Ishikawa (cell line): ENCODE measurements at regions not wholly inside any gene's neighbourhood (a gene's known extent, or its start where the extent isn't known, plus 50 kb on each side); places are given as distances from the start of the nearest gene placed in this dataset.

ENCODE experiments used
- CEBPB ChIP-seq: IDR thresholded peaks from 2 replicates; pipeline ENCODE4 v1.6.1; 2012
- CREB1 ChIP-seq: IDR thresholded peaks from 2 replicates; pipeline ENCODE4 v1.6.1; 2012; ENCODE audit warnings: low read depth
- EGR1 ChIP-seq: IDR thresholded peaks from 2 replicates; pipeline ENCODE4 v1.6.1; 2012
- EP300 ChIP-seq: IDR thresholded peaks from 2 replicates; pipeline ENCODE4 v1.6.1; 2012; ENCODE audit warnings: borderline replicate concordance
- FOXM1 ChIP-seq: IDR thresholded peaks from 2 replicates; pipeline ENCODE4 v1.6.1; 2012; ENCODE audit warnings: low read depth, borderline replicate concordance
- NFIC ChIP-seq: IDR thresholded peaks from 2 replicates; pipeline ENCODE4 v1.6.1; 2012
- RAD21 ChIP-seq: IDR thresholded peaks from 2 replicates; pipeline ENCODE4 v1.6.1; 2012; ENCODE audit warnings: low read depth
- TAF1 ChIP-seq: IDR thresholded peaks from 2 replicates; pipeline ENCODE4 v1.6.1; 2012; ENCODE audit warnings: low read depth, mild to moderate bottlenecking
- TCF12 ChIP-seq: IDR thresholded peaks from 2 replicates; pipeline ENCODE4 v1.6.1; 2012; ENCODE audit warnings: low read depth
- TEAD4 ChIP-seq: IDR thresholded peaks from 2 replicates; pipeline ENCODE4 v1.6.1; 2012
- YY1 ChIP-seq: IDR thresholded peaks from 2 replicates; pipeline ENCODE4 v1.6.1; 2012; ENCODE audit warnings: low read depth
- ZBTB7A ChIP-seq: IDR thresholded peaks from 2 replicates; pipeline ENCODE4 v1.6.1; 2012; ENCODE audit warnings: low read depth
- TF ChIP-seq, protein P1 (sequence below): IDR thresholded peaks from 2 replicates; pipeline ENCODE4 v1.6.1; 2012
- TF ChIP-seq, protein P2 (sequence below): IDR thresholded peaks from 2 replicates; pipeline ENCODE4 v1.6.1; 2012; ENCODE audit warnings: low read depth, mild to moderate bottlenecking
- TF ChIP-seq, protein P3 (sequence below): IDR thresholded peaks from 2 replicates; pipeline ENCODE4 v1.6.1; 2012

DNA sequence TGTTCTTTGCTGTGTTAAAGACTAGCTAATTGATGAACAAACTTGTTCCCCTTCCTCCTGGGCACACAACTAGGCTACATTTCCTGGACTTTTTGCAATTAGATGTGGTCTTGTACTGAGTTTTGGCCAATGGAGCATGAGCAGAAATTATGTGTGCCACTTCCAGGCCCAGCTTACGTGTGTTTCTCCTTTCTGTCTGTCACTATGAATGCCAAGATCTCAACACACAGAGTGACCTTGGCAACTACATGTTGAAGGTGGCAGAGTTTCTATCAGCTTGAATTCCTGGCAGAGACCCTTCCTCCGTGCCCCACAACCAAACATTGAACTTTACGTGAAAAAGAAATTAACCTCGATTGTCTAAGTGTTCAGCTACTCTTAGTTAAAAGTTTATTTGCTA lies 81.7 kb upstream of the PIAS1 start:
- TF ChIP-seq CREB1: no peak
- no peak for TF ChIP-seq YY1
- TF ChIP-seq, protein P1, sequence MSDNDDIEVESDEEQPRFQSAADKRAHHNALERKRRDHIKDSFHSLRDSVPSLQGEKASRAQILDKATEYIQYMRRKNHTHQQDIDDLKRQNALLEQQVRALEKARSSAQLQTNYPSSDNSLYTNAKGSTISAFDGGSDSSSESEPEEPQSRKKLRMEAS: no peak
- no peak for TF ChIP-seq TEAD4
- no peak for TF ChIP-seq FOXM1
- TF ChIP-seq TAF1: no peak
- no peak for TF ChIP-seq EGR1

DNA sequence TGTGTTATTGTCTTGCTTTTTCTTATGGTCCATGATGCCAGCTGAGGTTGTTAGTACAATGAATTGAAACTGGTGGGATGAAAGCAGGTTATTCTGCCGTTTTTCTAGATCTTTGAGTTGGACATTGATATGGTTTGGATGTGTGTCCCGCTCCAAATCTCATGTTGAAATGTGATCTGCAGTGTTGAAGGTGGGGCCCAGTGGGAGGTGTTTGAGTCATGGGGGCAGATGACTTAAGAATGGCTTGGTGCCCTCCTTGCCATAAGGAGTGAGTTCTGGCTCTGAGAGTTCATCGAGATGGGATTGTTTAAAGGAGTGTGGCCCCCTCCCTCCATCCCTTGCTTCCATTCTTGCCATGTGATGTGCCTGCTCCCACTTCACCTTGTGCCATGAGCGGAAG lies 80.3 kb upstream of the PIAS1 start:
- TF ChIP-seq, protein P1: no peak
- TF ChIP-seq CEBPB (no peak), FOXM1 (no peak), TAF1 (no peak), NFIC (no peak), ZBTB7A (no peak), YY1 (no peak), TEAD4 (no peak), EGR1 (no peak), EP300 (no peak)

DNA sequence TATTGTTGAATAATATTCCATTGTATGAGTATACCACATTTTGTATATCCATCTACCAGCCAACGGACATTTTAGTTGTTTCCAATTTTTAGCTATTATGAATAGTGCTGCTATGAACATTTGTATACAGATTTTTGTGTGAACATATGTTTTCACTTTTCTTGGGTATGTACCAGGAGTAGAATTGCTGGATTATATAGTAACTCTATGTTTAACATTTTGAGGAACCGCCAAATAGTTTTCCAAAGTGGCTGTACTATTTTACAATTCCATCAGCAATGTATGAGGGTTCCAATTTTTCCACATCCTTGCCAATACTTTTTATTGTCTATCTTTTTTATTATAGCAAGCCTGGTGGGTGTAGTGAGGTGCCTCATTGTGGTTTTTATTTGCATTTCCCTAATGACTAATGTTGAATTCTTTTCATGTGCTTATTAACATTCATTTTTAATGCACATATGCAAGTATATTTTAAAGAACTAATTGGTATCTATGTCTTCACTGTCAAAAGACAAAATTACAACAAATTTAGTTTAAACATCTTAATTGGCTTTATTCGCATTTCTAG lies 77.5 kb upstream of the PIAS1 start:
- TF ChIP-seq FOXM1: no peak
- no peak for TF ChIP-seq TCF12
- TF ChIP-seq EP300: no peak

DNA sequence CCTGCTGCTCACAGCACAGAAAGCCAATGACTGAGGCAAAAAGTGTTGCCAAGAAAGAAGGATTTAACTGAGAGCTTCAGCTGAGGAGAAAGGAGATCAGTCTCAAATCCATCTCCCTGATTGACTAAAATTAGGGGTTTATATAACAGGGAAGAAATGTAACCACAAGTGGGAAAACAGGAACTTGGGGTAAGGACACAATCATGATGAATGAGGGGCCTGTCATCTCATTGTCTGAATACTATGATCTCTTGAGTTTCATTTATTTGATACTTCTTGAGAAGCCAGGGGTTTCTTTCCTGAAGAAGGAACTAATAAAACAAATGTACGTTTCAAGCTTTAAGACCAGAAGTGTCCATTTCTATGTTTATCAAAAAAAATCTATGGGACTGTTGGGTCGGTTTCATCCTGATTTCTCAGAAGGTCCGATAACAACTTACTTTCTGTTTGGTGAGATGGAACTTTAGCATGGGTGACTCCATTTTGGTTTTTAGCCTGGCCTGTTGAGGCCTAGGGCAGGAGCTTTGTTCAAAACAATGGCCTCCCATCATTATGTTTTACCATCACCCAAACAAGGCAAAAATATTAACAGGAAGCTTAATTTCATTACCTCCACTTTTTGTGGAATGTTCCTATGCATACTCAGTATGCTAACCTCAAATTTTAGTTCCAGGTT lies 76.6 kb upstream of the PIAS1 start:
- TF ChIP-seq FOXM1 (no peak), EGR1 (no peak), NFIC (no peak)
- TF ChIP-seq, protein P1: no peak

DNA sequence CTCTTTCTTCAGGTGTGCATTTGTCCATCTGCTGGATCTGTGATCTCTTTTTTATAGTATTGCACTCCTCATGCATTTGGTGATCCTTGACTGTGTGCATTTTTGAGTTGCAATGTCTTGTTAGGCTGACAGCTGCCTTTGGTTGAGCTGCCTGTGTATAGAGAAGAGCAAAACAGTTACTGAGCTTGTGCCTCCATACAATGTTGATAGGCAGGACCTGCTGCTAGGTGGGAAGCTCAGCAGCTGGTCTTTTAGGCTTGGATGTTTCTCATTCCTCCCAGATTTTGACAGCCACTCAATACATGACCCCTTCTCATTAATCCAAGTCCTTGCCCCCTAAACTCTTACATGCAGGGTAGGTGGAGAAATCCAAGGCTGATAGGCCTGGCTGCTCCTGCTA lies 74.8 kb upstream of the PIAS1 start:
- TF ChIP-seq, protein P1: no peak
- TF ChIP-seq YY1 (no peak), NFIC (no peak), ZBTB7A (no peak), EGR1 (no peak), CEBPB (no peak)

DNA sequence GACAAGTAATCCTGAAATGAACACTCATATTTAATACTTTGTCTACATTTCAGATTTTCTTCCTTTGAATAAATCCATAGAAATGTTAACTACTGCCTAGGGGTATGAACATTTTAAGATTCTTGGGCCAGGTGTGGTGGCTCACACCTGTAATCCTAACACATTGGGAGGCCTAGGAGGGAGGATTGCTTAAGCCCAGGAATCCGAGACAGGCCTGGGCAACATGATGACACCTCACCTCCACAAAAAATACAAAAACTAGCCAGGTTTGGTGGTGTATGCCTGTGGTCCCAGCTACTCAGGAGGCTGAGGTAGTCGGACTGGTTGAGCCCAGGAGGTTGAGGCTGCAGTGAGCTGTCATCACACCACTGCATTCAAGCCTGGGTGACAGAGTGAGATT lies 73.9 kb upstream of the PIAS1 start:
- TF ChIP-seq CEBPB (no peak), CREB1 (no peak), RAD21 (no peak), TCF12 (no peak), TEAD4 (no peak)
- TF ChIP-seq, protein P2, sequence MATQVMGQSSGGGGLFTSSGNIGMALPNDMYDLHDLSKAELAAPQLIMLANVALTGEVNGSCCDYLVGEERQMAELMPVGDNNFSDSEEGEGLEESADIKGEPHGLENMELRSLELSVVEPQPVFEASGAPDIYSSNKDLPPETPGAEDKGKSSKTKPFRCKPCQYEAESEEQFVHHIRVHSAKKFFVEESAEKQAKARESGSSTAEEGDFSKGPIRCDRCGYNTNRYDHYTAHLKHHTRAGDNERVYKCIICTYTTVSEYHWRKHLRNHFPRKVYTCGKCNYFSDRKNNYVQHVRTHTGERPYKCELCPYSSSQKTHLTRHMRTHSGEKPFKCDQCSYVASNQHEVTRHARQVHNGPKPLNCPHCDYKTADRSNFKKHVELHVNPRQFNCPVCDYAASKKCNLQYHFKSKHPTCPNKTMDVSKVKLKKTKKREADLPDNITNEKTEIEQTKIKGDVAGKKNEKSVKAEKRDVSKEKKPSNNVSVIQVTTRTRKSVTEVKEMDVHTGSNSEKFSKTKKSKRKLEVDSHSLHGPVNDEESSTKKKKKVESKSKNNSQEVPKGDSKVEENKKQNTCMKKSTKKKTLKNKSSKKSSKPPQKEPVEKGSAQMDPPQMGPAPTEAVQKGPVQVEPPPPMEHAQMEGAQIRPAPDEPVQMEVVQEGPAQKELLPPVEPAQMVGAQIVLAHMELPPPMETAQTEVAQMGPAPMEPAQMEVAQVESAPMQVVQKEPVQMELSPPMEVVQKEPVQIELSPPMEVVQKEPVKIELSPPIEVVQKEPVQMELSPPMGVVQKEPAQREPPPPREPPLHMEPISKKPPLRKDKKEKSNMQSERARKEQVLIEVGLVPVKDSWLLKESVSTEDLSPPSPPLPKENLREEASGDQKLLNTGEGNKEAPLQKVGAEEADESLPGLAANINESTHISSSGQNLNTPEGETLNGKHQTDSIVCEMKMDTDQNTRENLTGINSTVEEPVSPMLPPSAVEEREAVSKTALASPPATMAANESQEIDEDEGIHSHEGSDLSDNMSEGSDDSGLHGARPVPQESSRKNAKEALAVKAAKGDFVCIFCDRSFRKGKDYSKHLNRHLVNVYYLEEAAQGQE: no peak

DNA sequence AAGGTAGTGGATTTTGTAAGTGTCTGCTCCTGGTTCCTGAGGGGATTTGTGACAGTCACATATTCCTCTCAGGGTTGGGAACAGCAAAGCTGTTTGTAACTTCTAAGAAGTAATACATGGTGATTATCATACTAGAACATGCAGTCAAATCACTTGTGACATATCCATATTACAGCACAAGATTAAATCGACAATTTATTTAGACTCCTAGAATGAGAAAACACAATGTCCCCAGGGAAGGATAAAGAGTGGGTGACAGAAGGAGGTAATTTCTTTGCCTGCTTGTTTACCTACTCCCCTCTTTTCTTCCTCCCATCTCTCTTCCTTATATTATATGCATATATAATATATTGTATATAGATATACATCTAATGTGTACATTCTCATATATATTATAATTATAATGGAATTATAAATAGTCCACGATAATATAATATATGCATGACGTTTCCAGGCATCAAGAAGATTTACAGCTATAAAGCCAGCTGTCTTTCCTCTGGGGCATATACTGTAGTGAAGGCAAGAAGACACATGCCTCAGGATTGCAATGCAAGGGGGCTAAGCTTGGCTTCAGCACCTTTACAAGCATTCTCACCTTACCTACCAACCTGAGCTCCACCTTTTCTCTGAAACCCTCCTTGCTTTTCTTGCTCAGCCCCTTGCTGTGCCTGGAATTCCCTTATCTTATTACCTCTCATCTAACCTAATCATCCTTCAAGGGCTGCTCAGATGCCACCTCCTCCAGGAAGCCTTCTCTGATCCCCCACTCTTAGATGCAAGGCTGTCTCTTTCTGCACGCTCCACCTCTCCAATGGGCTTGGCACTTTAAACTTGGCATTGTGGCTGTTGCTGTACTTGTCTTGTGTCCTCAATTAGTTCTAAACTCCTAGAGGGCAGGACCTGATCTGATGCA lies 73.1 kb upstream of the PIAS1 start:
- no peak for TF ChIP-seq TEAD4
- no peak for TF ChIP-seq TAF1
- TF ChIP-seq, protein P3, sequence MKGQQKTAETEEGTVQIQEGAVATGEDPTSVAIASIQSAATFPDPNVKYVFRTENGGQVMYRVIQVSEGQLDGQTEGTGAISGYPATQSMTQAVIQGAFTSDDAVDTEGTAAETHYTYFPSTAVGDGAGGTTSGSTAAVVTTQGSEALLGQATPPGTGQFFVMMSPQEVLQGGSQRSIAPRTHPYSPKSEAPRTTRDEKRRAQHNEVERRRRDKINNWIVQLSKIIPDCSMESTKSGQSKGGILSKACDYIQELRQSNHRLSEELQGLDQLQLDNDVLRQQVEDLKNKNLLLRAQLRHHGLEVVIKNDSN: no peak
- no peak for TF ChIP-seq CREB1

DNA sequence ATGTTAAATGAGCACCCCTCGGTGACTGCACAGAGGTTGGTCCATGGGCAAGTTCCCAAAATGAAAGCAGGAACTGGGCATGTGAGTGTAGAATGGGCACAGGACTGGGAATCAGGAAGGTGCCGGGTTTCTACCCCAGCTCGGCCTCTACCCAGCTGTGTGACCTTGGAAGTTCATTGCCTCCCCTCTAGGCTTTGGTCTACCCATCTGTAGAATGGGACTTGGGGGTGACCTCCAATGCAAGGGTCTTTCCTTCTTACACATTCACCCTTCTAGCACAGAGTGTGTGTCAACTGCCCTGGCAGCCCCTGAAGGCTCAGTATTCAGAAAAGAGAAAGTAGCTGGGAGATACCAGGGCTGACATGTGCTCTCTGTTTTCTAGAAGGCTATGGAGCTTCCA lies 72.3 kb upstream of the PIAS1 start:
- no peak for TF ChIP-seq CREB1
- TF ChIP-seq, protein P2: no peak
- TF ChIP-seq TEAD4: no peak
- TF ChIP-seq FOXM1: no peak
- no peak for TF ChIP-seq NFIC
- TF ChIP-seq CEBPB: no peak
- TF ChIP-seq EP300: no peak
- no peak for TF ChIP-seq ZBTB7A
- TF ChIP-seq, protein P1: no peak
- TF ChIP-seq, protein P3: no peak
- TF ChIP-seq TAF1: no peak
- no peak for TF ChIP-seq YY1
- no peak for TF ChIP-seq RAD21
- no peak for TF ChIP-seq TCF12
- no peak for TF ChIP-seq EGR1
